GM12801 (cell line): ENCODE measurements at regions not wholly inside any gene's neighbourhood (a gene's known extent, or its start where the extent isn't known, plus 50 kb on each side); places are given as distances from the start of the nearest gene placed in this dataset.

ENCODE experiments used
- CTCF ChIP-seq: IDR thresholded peaks from one replicate; pipeline ENCODE4 v1.5.1; 2011; ENCODE audit warnings: control low read depth; ENCODE audit not compliant: insufficient read length; ENCODE audit errors: extremely low read depth

- TF ChIP-seq CTCF: no peak
Measured at GRCh38 chr1:38721816-38722215, 137.8 kb downstream of the RRAGC start.

GRCh38 chr1:38719880-38720279, 139.7 kb downstream of the RRAGC start:
- no peak for TF ChIP-seq CTCF

GRCh38 chr1:38718031-38718430, 141.5 kb downstream of the RRAGC start:
- no peak for TF ChIP-seq CTCF

- TF ChIP-seq CTCF: no peak
Measured at GRCh38 chr1:38716229-38716628, 143.3 kb downstream of the RRAGC start.

GRCh38 chr1:38715415-38715814, 144.2 kb downstream of the RRAGC start:
- TF ChIP-seq CTCF: no peak

- no peak for TF ChIP-seq CTCF
Measured at GRCh38 chr1:38712046-38712445, 147.5 kb downstream of the RRAGC start.

GRCh38 chr1:38708701-38709258, 150.8 kb downstream of the RRAGC start:
- TF ChIP-seq CTCF: no peak
